ENCODE measurements at regions not wholly inside any gene's neighbourhood (a gene's known extent, or its start where the extent isn't known, plus 50 kb on each side); places are given as distances from the start of the nearest gene placed in this dataset.
A peak's percentile ranks its signal among the peaks of the same experiment; 100 is the strongest.
"Not testable (repeated sequence)": the region's sequence is repeated elsewhere in the genome, so short reads cannot be mapped to it uniquely, and the experiment has no call there.

- DNase-seq (ENCODE audit: low read depth) = peak; percentile 1
Observed at GRCh38 chrX:148298737-148299136, 201.7 kb upstream of the AFF2 start.

GRCh38 chrX:148305214-148305613, 195.2 kb upstream of the AFF2 start:
- not testable (repeated sequence) for H3K4me3 ChIP-seq (replicated peaks; ENCODE audit: low read depth, low read length); DNase-seq (ENCODE audit: low read depth)

More at GRCh38 chrX:148298737-148299136, 201.7 kb upstream of the AFF2 start:
- H3K4me3 ChIP-seq (replicated peaks; ENCODE audit: low read depth, low read length) = no peak overlapping the region
- TF ChIP-seq CTCF (IDR thresholded peaks at IDR 0.05; ENCODE audit: low read length, missing control alignments) = no peak

GRCh38 chrX:148309413-148309812, 191.0 kb upstream of the AFF2 start:
- DNase-seq (ENCODE audit: low read depth) = no peak
- no peak overlapping the region for H3K4me3 ChIP-seq (replicated peaks; ENCODE audit: low read depth, low read length)
- TF ChIP-seq CTCF (IDR thresholded peaks at IDR 0.05; ENCODE audit: low read length, missing control alignments) = no peak

GRCh38 chrX:148310426-148311165, 189.8 kb upstream of the AFF2 start:
- no peak for TF ChIP-seq CTCF (IDR thresholded peaks at IDR 0.05; ENCODE audit: low read length, missing control alignments)
- H3K4me3 ChIP-seq (replicated peaks; ENCODE audit: low read depth, low read length) = no peak overlapping the region
- DNase-seq (ENCODE audit: low read depth) = no peak

GRCh38 chrX:148311544-148311943, 188.9 kb upstream of the AFF2 start:
- no peak for TF ChIP-seq CTCF (IDR thresholded peaks at IDR 0.05; ENCODE audit: low read length, missing control alignments)

GRCh38 chrX:148314876-148315275, 185.5 kb upstream of the AFF2 start:
- no peak for TF ChIP-seq CTCF (IDR thresholded peaks at IDR 0.05; ENCODE audit: low read length, missing control alignments)
- H3K4me3 ChIP-seq (replicated peaks; ENCODE audit: low read depth, low read length) = no peak overlapping the region
- DNase-seq (ENCODE audit: low read depth) = no peak

More at GRCh38 chrX:148311544-148311943, 188.9 kb upstream of the AFF2 start:
- no peak overlapping the region for H3K4me3 ChIP-seq (replicated peaks; ENCODE audit: low read depth, low read length)
- no peak for DNase-seq (ENCODE audit: low read depth)

GRCh38 chrX:148316446-148316845, 184.0 kb upstream of the AFF2 start:
- no peak overlapping the region for H3K4me3 ChIP-seq (replicated peaks; ENCODE audit: low read depth, low read length)
- TF ChIP-seq CTCF (IDR thresholded peaks at IDR 0.05; ENCODE audit: low read length, missing control alignments) = no peak
- no peak for DNase-seq (ENCODE audit: low read depth)

All from fibroblast of pulmonary artery (primary cell).